Epithelial cell of esophagus (primary cell): ENCODE measurements at regions not wholly inside any gene's neighbourhood (a gene's known extent, or its start where the extent isn't known, plus 50 kb on each side); places are given as distances from the start of the nearest gene placed in this dataset.
"Not testable (repeated sequence)": the region's sequence is repeated elsewhere in the genome, so short reads cannot be mapped to it uniquely, and the experiment has no call there.

Source experiments
- DNase-seq: peaks from one replicate; pipeline ENCODE4 v3.0.0; 2010; ENCODE audit warnings: low read depth
- H3K4me3 ChIP-seq: 2 replicates; pipeline ENCODE4 v1.5.1; 2011; ENCODE audit warnings: mild to moderate bottlenecking, low read length, control low read depth
- TF ChIP-seq, protein P1 (sequence below): IDR thresholded peaks from 2 replicates; pipeline ENCODE4 v1.5.1; 2011; ENCODE audit warnings: low read depth, mild to moderate bottlenecking, low read length, control low read depth, inconsistent platforms; ENCODE audit not compliant: insufficient read depth; ENCODE audit errors: missing control alignments

DNA sequence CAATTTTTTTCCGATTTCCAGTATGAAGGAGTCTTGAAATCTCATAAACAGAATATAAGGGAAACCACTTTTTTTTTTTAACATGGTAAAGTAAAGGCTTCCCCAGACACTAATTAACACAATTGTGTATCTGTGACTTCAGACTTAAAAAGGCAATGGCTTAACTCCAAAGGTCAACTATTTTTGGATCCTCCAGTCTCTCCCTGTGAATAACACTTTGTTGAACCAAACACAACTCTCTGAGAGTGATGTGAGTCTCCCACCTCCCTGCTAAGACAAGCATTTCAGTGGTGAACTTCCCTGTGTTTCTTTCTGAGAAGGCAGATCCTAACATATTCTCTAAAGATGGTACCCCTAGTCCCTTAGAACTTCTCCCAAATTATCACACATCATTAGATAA lies 219.6 kb upstream of the RBBP8 start:
- DNase-seq: no peak

DNA sequence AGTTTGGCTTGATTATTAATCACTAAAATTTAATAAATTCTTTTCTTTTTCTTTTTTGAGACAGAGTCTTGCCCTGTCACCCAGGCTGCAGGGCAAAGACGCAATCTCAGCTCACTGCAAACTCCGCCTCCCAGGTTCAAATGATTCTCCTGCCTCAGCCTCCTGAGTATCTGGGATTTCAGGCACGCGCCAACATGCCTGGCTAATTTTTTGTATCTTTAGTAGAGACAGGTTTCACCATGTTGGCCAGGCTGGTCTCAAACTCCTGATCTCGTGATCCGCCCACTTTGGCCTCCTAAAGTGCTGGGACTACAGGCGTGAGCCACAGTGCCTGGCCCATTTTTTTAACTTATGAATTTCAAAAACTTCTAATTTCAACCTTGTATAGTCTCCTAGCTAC lies 215.6 kb upstream of the RBBP8 start:
- H3K4me3 ChIP-seq: not testable (repeated sequence)
- peak; percentile 65 for DNase-seq

More for the DNA sequence above, 219.6 kb upstream of the RBBP8 start:
- H3K4me3 ChIP-seq: no peak overlapping the region
- TF ChIP-seq, protein P1, sequence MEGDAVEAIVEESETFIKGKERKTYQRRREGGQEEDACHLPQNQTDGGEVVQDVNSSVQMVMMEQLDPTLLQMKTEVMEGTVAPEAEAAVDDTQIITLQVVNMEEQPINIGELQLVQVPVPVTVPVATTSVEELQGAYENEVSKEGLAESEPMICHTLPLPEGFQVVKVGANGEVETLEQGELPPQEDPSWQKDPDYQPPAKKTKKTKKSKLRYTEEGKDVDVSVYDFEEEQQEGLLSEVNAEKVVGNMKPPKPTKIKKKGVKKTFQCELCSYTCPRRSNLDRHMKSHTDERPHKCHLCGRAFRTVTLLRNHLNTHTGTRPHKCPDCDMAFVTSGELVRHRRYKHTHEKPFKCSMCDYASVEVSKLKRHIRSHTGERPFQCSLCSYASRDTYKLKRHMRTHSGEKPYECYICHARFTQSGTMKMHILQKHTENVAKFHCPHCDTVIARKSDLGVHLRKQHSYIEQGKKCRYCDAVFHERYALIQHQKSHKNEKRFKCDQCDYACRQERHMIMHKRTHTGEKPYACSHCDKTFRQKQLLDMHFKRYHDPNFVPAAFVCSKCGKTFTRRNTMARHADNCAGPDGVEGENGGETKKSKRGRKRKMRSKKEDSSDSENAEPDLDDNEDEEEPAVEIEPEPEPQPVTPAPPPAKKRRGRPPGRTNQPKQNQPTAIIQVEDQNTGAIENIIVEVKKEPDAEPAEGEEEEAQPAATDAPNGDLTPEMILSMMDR: no peak

DNA sequence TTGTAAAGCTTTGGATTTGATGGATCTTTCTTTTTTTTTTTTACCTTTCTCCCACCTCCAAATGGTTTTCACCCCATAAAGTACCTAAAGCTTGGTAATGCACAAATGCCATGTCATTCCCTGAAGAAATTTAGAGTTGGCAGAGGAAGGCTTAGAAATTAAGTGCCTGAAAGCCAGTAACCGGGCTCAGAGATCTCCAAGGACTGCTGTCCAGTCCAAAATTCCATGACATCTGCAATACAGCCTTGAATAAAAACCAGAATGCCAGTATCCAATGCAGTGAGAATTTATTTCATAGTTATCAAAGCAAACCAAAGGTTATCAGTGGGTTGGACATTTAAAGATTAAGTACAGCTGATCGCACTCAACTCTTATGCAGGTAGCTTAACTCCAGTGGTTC lies 209.9 kb upstream of the RBBP8 start:
- TF ChIP-seq, protein P1: no peak
- H3K4me3 ChIP-seq: no peak overlapping the region
- no peak for DNase-seq

DNA sequence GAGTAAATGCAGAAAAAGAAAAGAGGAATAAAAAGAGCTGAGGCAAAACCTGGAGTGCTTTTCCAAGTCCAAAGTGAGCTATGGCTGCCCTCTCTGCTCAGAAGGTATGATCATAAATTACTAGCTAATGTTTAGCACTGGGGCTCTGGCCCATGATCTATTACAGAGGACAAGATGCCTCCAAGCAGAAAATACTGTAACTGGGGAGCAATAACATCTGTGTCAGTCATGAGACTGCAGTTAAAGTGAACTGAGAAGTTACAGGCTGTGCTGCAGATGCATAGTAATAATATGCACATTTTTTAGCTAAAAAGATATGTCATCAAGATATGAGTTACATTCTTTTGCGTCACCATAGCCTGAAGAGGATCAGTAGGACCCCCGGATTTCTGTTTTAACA lies 209.4 kb upstream of the RBBP8 start:
- no peak for DNase-seq
- no peak overlapping the region for H3K4me3 ChIP-seq
- TF ChIP-seq, protein P1: no peak

DNA sequence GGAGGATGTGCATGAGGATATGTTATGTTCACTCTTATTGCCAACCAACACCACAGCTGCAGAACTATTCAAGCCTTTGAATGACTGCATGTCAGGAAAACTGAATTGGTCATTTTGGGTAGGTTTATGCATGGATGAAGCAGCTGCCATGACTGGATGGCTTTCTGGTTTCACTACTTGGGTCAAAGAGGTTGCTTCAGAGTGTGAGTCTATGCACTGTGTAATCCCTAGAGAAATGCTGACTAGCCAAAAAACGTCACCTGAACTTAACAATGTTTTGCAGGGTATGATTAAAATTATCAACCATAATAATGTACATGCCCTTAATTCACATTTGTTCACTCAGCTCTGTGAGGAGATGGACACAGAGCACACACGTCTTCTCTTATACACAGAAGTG lies 206.7 kb upstream of the RBBP8 start:
- TF ChIP-seq, protein P1: no peak
- DNase-seq: peak; percentile 11
- no peak overlapping the region for H3K4me3 ChIP-seq

DNA sequence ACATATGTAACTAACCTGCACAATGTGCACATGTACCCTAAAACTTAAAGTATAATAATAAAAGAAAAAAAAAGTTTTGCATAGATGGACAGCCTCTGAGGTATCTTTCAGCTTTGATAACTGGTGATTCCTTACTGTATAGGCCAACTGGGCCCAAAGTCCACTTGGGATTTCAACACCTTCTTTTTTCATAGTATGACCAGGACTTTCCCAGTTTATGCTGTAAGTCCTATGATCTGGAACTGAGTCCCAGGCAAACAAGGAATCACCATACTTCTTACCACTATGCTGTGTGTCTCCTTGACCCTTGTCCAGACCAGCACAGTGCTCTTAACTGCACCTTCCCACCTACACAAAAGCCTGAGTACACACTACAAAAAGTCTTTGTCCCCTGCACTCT lies 205.1 kb upstream of the RBBP8 start:
- TF ChIP-seq, protein P1: no peak
- no peak for DNase-seq
- H3K4me3 ChIP-seq: no peak overlapping the region

DNA sequence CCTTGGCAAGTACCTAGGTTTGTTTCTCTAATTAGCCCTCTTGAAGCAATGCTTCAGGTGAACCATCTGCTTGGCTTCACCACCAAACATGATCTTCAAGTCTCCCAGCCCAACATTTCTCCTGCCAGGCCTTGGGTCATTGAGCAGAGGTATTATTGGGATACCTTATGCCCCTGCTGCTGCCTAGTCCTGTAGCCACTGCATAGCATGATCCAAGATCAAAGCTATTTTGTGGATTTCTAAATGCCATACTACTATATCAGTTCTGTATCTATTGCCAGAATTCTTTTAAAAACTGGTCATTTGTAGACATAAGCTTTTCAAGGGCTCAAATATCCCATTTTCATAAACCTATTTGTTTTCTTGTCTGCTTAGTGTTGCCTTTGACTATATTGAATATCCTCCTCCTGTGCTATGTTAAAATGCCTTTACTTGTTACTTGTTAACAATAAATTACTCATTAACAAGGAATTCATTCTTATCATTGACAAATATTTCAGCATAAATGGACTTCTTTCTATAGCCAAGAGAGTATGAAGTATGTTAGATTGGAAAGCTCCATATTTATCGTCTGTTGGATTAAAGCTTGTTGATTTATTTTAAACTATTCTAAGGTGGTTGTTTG lies 204.5 kb upstream of the RBBP8 start:
- TF ChIP-seq, protein P1: no peak
- no peak overlapping the region for H3K4me3 ChIP-seq
- DNase-seq: no peak

DNA sequence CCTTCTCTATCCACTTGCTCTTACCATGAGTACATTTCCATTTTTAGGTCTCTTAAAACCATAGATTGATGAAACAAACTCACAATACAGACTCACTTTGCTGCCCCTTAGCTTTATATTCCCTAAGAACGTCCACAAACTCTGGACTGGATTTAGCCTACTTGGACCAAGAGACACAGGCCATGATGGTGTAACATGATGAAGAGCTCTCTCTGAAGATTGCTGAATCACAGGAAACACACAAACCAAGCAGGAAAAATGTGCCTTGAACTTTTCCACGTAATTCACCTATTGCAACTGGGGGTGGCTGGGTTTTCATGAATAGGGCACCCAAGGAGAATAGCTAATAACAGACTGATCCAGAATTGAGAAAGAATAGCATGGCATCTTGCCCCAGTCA lies 201.7 kb upstream of the RBBP8 start:
- no peak overlapping the region for H3K4me3 ChIP-seq
- TF ChIP-seq, protein P1: no peak
- DNase-seq: no peak
